Fibroblast of lung (primary cell): ENCODE measurements at regions not wholly inside any gene's neighbourhood (a gene's known extent, or its start where the extent isn't known, plus 50 kb on each side); places are given as distances from the start of the nearest gene placed in this dataset.

Source experiments
- EZH2 ChIP-seq: IDR thresholded peaks from 2 replicates; pipeline ENCODE4 v1.5.1; 2012; ENCODE audit warnings: low read length, control low read depth, mild to moderate bottlenecking; ENCODE audit errors: missing control alignments
- TF ChIP-seq, protein P1 (sequence below), 2 donors: IDR thresholded peaks in 1 of 2; conservative IDR thresholded peaks in 1 of 2; 1 replicate in 1 of 2; 2 replicates in 1 of 2; pipeline ENCODE4 v1.5.1; 2011 to 2012; ENCODE audit warnings: low read length in 2 of 2, control low read depth in 1 of 2, inconsistent platforms in 1 of 2, low read depth in 1 of 2, mild to moderate bottlenecking in 1 of 2

DNA sequence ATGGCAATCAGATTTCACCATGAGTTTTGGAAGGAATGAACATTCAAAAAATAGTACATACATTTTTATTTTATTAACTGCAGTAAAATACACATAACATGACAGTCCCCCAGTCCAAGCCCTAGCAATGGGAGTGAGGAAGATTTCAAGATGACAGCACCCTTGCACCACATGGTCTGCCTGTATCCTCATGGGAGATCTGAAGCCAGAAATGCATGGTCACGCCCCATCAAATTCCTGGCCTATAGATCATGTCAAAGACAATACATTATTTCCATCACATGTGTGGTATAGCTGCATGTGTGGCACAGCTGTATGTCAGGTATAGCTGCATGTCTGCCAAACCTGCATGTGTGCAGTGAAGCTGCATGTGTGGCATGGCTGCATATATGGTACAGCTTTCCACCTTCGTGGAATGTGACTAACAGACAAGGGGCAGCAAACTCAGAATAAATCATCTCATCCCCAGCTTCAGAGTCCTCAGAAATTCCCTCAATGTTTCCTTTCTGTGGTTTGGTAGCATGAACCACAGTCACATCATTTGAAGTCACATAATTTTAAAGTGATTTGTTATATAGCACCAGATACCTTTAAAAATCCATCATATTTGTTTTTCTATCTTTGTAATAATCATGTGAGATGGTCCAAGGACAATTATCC, 518.2 kb upstream of the SOX11 start:
- TF ChIP-seq, protein P1, sequence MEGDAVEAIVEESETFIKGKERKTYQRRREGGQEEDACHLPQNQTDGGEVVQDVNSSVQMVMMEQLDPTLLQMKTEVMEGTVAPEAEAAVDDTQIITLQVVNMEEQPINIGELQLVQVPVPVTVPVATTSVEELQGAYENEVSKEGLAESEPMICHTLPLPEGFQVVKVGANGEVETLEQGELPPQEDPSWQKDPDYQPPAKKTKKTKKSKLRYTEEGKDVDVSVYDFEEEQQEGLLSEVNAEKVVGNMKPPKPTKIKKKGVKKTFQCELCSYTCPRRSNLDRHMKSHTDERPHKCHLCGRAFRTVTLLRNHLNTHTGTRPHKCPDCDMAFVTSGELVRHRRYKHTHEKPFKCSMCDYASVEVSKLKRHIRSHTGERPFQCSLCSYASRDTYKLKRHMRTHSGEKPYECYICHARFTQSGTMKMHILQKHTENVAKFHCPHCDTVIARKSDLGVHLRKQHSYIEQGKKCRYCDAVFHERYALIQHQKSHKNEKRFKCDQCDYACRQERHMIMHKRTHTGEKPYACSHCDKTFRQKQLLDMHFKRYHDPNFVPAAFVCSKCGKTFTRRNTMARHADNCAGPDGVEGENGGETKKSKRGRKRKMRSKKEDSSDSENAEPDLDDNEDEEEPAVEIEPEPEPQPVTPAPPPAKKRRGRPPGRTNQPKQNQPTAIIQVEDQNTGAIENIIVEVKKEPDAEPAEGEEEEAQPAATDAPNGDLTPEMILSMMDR (conservative IDR thresholded peaks at IDR 0.05 in 1 of 2, IDR thresholded peaks at IDR 0.05 in 1 of 2; ENCODE audit: low read depth in 1 of 2, low read length in 2 of 2): no peak
- no peak for TF ChIP-seq EZH2
